SK-N-SH (cell line): ENCODE measurements at regions not wholly inside any gene's neighbourhood (a gene's known extent, or its start where the extent isn't known, plus 50 kb on each side); places are given as distances from the start of the nearest gene placed in this dataset.

Source experiments
- CTCF ChIA-PET: fragments of 300-600, 350-600 bp; formaldehyde crosslinking; extraction: SDS; loops from one replicate; lab custom pipeline; 2021; lab: Yijun Ruan, JAX
- POLR2A ChIA-PET: fragments of 350-600 bp; sonication (Branson Sonifier 250); formaldehyde crosslinking; extraction: SDS; loops from one replicate; lab custom pipeline; 2020; ENCODE audit warnings: antibody characterized with exemption, inconsistent platforms; lab: Yijun Ruan, JAX
- DNase-seq: peaks from one replicate; pipeline ENCODE4 v3.0.0; 2012
- H2AFZ ChIP-seq: fragments of 200-600 bp; sonication (generic); 2 replicates; pipeline ENCODE4 v1.8.1; 2016; ENCODE audit warnings: antibody characterized with exemption, mild to moderate bottlenecking, low read depth
- H3F3A ChIP-seq: fragments of 200-600 bp; sonication (generic); replicated peaks from 2 replicates; pipeline ENCODE3; 2016; ENCODE audit warnings: antibody characterized with exemption, mild to moderate bottlenecking; ENCODE audit not compliant: insufficient read depth
- H3K27ac ChIP-seq, 2 experiments: fragments of 200-500 bp in 1 of 2; fragments of 200-600 bp in 1 of 2; sonication (Bioruptor generic) in 1 of 2; sonication (generic), shearing (Covaris generic) in 1 of 2; 2 replicates each; pipeline versions ENCODE4 v1.5.1 to v1.6.1; 2014 to 2016; ENCODE audit warnings: low read depth in 2 of 2, inconsistent platforms in 1 of 2, low read length in 1 of 2, mild to moderate bottlenecking in 1 of 2, mixed read lengths in 1 of 2
- H3K27me3 ChIP-seq: fragments of 200-600 bp; sonication (generic), shearing (Covaris generic); 2 replicates; pipeline ENCODE4 v1.6.1; 2016; ENCODE audit warnings: mixed run types; ENCODE audit not compliant: insufficient read depth
- H3K36me3 ChIP-seq, 2 experiments: fragments of 200-500 bp in 1 of 2; fragments of 200-600 bp in 1 of 2; sonication (Bioruptor generic) in 1 of 2; sonication (generic) in 1 of 2; replicated peaks in 1 of 2; 2 replicates each; pipeline versions ENCODE3 to v1.5.1; 2014 to 2016; ENCODE audit warnings: low read length in 1 of 2, mild to moderate bottlenecking in 1 of 2; ENCODE audit not compliant: insufficient read depth in 2 of 2, control insufficient read depth in 1 of 2
- H3K4me1 ChIP-seq, 2 experiments: fragments of 200-500 bp in 1 of 2; fragments of 200-600 bp in 1 of 2; sonication (Bioruptor generic) in 1 of 2; sonication (generic), shearing (Covaris generic) in 1 of 2; 2 replicates each; pipeline versions ENCODE4 v1.5.1 to v1.6.1; 2014 to 2016; ENCODE audit warnings: low read depth in 1 of 2, low read length in 1 of 2, mixed run types in 1 of 2; ENCODE audit not compliant: insufficient read depth in 2 of 2, control insufficient read depth in 1 of 2
- H3K4me2 ChIP-seq: fragments of 200-600 bp; sonication (generic), shearing (Covaris generic); 2 replicates; pipeline ENCODE4 v1.6.1; 2017; ENCODE audit warnings: mixed run types
- H3K4me3 ChIP-seq, 2 experiments: fragments of 200-500 bp in 1 of 2; fragments of 200-600 bp in 1 of 2; sonication (Bioruptor generic) in 1 of 2; sonication (generic), shearing (Covaris generic) in 1 of 2; 2 replicates each; pipeline versions ENCODE4 v1.5.1 to v1.8.1; 2014 to 2016; ENCODE audit warnings: low read depth in 2 of 2, inconsistent platforms in 1 of 2, low read length in 1 of 2, mild to moderate bottlenecking in 1 of 2, mixed read lengths in 1 of 2, moderate library complexity in 1 of 2
- H3K79me2 ChIP-seq: fragments of 200-600 bp; sonication (generic); 2 replicates; pipeline ENCODE4 v1.8.1; 2017; ENCODE audit warnings: mild to moderate bottlenecking; ENCODE audit not compliant: insufficient read depth
- H3K9ac ChIP-seq: fragments of 200-600 bp; sonication (generic); 2 replicates; pipeline ENCODE4 v1.6.1; 2017; ENCODE audit warnings: mixed run types
- H3K9me2 ChIP-seq: fragments of 200-600 bp; sonication (generic); 2 replicates; pipeline ENCODE4 v1.6.1; 2017; ENCODE audit warnings: mixed run types
- H3K9me3 ChIP-seq: fragments of 200-600 bp; sonication (generic); 2 replicates; pipeline ENCODE4 v1.6.1; 2017; ENCODE audit warnings: mixed run types, mild to moderate bottlenecking, moderate library complexity
- H4K20me1 ChIP-seq: fragments of 200-600 bp; sonication (generic); 2 replicates; pipeline ENCODE4 v1.6.1; 2017; ENCODE audit warnings: mild to moderate bottlenecking, mixed run types; ENCODE audit not compliant: insufficient read depth
- FOXJ3 ChIP-seq: sonication (generic); formaldehyde crosslinking; IDR thresholded peaks from 2 replicates; pipeline ENCODE4 v1.5.1; 2020; ENCODE audit warnings: mild to moderate bottlenecking, missing genetic modification reagents
- JUND ChIP-seq: IDR thresholded peaks from 2 replicates; pipeline ENCODE4 v1.4.0; 2012
- MEF2A ChIP-seq: IDR thresholded peaks from 2 replicates; pipeline ENCODE4 v1.4.0; 2012; ENCODE audit warnings: low read depth, borderline replicate concordance
- NRF1 ChIP-seq: IDR thresholded peaks from 2 replicates; pipeline ENCODE4 v1.6.1; 2012; ENCODE audit warnings: low read depth, mild to moderate bottlenecking, low read length
- POLR2AphosphoS5 ChIP-seq: IDR thresholded peaks from 2 replicates; pipeline ENCODE4 v1.6.1; 2012; ENCODE audit warnings: low read depth, low read length
- RCOR1 ChIP-seq: fragments of 150-350 bp; IDR thresholded peaks from 2 replicates; pipeline ENCODE4 v1.6.1; 2017; ENCODE audit warnings: antibody characterized with exemption, low read length
- SIN3A ChIP-seq: IDR thresholded peaks from 2 replicates; pipeline ENCODE4 v1.6.1; 2012; ENCODE audit warnings: low read depth, mild to moderate bottlenecking, low read length, moderate library complexity, borderline replicate concordance
- TCF12 ChIP-seq: IDR thresholded peaks from 2 replicates; pipeline ENCODE4 v1.4.0; 2012
- TEAD4 ChIP-seq: IDR thresholded peaks from 2 replicates; pipeline ENCODE4 v1.4.0; 2012; ENCODE audit warnings: mild to moderate bottlenecking, borderline replicate concordance; ENCODE audit not compliant: insufficient read depth
- YY1 ChIP-seq: IDR thresholded peaks from 2 replicates; pipeline ENCODE4 v1.4.0; 2012; ENCODE audit warnings: low read depth, mild to moderate bottlenecking
- WGBS: methylation state at CpG from one replicate; pipeline ENCODE4 v1.1.6; 2017; ENCODE audit warnings: low lambda C conversion rate; 5-methylcytosine and 5-hydroxymethylcytosine counted together
- TF ChIP-seq, protein P1 (sequence below): IDR thresholded peaks from 2 replicates; pipeline ENCODE4; 2012
- TF ChIP-seq, protein P2 (sequence below): fragments of 150-350 bp; IDR thresholded peaks from 2 replicates; pipeline ENCODE4 v1.6.1; 2016; ENCODE audit warnings: mild to moderate bottlenecking, low read depth, low read length
- TF ChIP-seq, protein P3 (sequence below): fragments of 150-350 bp; IDR thresholded peaks from 2 replicates; pipeline ENCODE4 v1.6.1; 2017; ENCODE audit warnings: antibody characterized with exemption, low read length, low read depth, borderline replicate concordance
- TF ChIP-seq, protein P4 (sequence below): IDR thresholded peaks from 2 replicates; pipeline ENCODE4 v1.4.0; 2012; ENCODE audit warnings: low read depth, borderline replicate concordance

DNA sequence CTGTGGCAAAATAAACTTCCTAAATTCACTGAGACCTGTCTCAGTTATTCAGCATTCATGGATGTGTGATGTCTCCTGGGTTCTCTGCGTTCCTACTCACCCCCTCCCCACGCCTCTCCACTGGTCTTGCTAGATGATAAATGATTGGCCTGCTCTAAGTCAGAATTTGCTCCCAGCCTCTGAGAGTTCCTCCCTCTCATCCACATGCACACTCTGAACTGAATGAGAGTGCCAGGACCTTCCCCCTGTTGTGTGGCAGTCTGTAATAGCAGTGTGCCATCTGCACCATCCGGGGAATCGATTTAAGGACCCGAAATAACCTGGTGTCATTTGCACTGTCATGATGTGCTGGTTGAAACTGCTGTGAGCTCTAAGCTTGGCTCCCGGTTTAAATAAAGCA, 135.8 kb upstream of the AFDN start:
- TF ChIP-seq, protein P1, sequence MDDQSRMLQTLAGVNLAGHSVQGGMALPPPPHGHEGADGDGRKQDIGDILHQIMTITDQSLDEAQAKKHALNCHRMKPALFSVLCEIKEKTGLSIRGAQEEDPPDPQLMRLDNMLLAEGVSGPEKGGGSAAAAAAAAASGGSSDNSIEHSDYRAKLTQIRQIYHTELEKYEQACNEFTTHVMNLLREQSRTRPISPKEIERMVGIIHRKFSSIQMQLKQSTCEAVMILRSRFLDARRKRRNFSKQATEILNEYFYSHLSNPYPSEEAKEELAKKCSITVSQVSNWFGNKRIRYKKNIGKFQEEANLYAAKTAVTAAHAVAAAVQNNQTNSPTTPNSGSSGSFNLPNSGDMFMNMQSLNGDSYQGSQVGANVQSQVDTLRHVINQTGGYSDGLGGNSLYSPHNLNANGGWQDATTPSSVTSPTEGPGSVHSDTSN = no peak
- TF ChIP-seq NRF1 (no peak), FOXJ3 (CRISPR knock-in tag) (no peak), YY1 (no peak), MEF2A (no peak), TEAD4 (no peak), SIN3A (no peak), POLR2AphosphoS5 (no peak), JUND (no peak), RCOR1 (no peak), TCF12 (no peak)
- TF ChIP-seq, protein P2, sequence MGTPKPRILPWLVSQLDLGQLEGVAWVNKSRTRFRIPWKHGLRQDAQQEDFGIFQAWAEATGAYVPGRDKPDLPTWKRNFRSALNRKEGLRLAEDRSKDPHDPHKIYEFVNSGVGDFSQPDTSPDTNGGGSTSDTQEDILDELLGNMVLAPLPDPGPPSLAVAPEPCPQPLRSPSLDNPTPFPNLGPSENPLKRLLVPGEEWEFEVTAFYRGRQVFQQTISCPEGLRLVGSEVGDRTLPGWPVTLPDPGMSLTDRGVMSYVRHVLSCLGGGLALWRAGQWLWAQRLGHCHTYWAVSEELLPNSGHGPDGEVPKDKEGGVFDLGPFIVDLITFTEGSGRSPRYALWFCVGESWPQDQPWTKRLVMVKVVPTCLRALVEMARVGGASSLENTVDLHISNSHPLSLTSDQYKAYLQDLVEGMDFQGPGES = no peak
- TF ChIP-seq, protein P3, sequence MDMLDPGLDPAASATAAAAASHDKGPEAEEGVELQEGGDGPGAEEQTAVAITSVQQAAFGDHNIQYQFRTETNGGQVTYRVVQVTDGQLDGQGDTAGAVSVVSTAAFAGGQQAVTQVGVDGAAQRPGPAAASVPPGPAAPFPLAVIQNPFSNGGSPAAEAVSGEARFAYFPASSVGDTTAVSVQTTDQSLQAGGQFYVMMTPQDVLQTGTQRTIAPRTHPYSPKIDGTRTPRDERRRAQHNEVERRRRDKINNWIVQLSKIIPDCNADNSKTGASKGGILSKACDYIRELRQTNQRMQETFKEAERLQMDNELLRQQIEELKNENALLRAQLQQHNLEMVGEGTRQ = no peak
- TF ChIP-seq, protein P4, sequence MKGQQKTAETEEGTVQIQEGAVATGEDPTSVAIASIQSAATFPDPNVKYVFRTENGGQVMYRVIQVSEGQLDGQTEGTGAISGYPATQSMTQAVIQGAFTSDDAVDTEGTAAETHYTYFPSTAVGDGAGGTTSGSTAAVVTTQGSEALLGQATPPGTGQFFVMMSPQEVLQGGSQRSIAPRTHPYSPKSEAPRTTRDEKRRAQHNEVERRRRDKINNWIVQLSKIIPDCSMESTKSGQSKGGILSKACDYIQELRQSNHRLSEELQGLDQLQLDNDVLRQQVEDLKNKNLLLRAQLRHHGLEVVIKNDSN = no peak

More for the DNA sequence above, 135.8 kb upstream of the AFDN start:
- peaks cover 5% of the 10 kb centered on the region; the same call in 1 of the 2 replicates for H3K9me3 ChIP-seq
- H3K4me3 ChIP-seq = no peak overlapping the region
- no peaks in the 10 kb centered on the region for H3K9me2 ChIP-seq
- H3K9ac ChIP-seq = no peak overlapping the region
- CTCF ChIA-PET = no interaction called here
- no peak overlapping the region for H3K27ac ChIP-seq
- no peaks in the 10 kb centered on the region for H3K79me2 ChIP-seq
- peaks cover 0 to 5% of the 10 kb centered on the region in 2 experiments; a peak in 1 of 4 replicates for H3K4me1 ChIP-seq
- POLR2A ChIA-PET = no interaction called here
- no peaks in the 10 kb centered on the region for H4K20me1 ChIP-seq
- H3K4me2 ChIP-seq = no peak overlapping the region
- H2AFZ ChIP-seq = no peak overlapping the region
- DNase-seq = no peak
- WGBS = 33% methylated on average over 6 of the region's 6 CpGs
- H3F3A ChIP-seq = no peaks in the 10 kb centered on the region
- no peaks in the 10 kb centered on the region for H3K36me3 ChIP-seq
- H3K27me3 ChIP-seq = no peaks in the 10 kb centered on the region
